DLD1 (cell line): ENCODE measurements at regions not wholly inside any gene's neighbourhood (a gene's known extent, or its start where the extent isn't known, plus 50 kb on each side); places are given as distances from the start of the nearest gene placed in this dataset.
"Not testable (repeated sequence)": the region's sequence is repeated elsewhere in the genome, so short reads cannot be mapped to it uniquely, and the experiment has no call there.

ENCODE experiments used
- in situ Hi-C: cut with HindIII; loops from 2 replicates; pipeline ENCODE4 v1.10.0; 2017; ENCODE audit warnings: low sequenced_read_pairs

- in situ Hi-C loops = no loop called here
Observed at GRCh38 chr4:128690011-128690410, 119.5 kb upstream of the JADE1 start.

GRCh38 chr4:128688846-128689437 is 120.6 kb upstream of the JADE1 start:
- in situ Hi-C loops = no loop called here

- in situ Hi-C loops = no loop called here
Observed at GRCh38 chr4:128688033-128688721, 121.3 kb upstream of the JADE1 start.

- in situ Hi-C loops = no loop called here
Observed at GRCh38 chr4:128686810-128687209, 122.7 kb upstream of the JADE1 start.

GRCh38 chr4:128686032-128686465 is 123.5 kb upstream of the JADE1 start:
- in situ Hi-C loops = no loop called here

- in situ Hi-C loops = no loop called here
Observed at GRCh38 chr4:128684016-128684415, 125.5 kb upstream of the JADE1 start.

- in situ Hi-C loops = no loop called here
Observed at GRCh38 chr4:128682942-128683666, 126.4 kb upstream of the JADE1 start.

- in situ Hi-C loops = no loop called here
Observed at GRCh38 chr4:128676095-128676494, 133.4 kb upstream of the JADE1 start.

- in situ Hi-C loops = no loop called here
Observed at GRCh38 chr4:128675083-128675482, 134.4 kb upstream of the JADE1 start.

GRCh38 chr4:128673159-128673558 is 136.3 kb upstream of the JADE1 start:
- in situ Hi-C loops = not testable (repeated sequence)

- in situ Hi-C loops = not testable (repeated sequence)
Observed at GRCh38 chr4:128672596-128672995, 136.9 kb upstream of the JADE1 start.

- in situ Hi-C loops = no loop called here
Observed at GRCh38 chr4:128670513-128670912, 139.0 kb upstream of the JADE1 start.

- in situ Hi-C loops = no loop called here
Observed at GRCh38 chr4:128668566-128668965, 140.9 kb upstream of the JADE1 start.

- in situ Hi-C loops = no loop called here
Observed at GRCh38 chr4:128665514-128665913, 144.0 kb upstream of the JADE1 start.

- in situ Hi-C loops = no loop called here
Observed at GRCh38 chr4:128663325-128663724, 146.2 kb upstream of the JADE1 start.

GRCh38 chr4:128661479-128661878 is 148.0 kb upstream of the JADE1 start:
- in situ Hi-C loops = no loop called here

GRCh38 chr4:128660361-128661215 is 148.9 kb upstream of the JADE1 start:
- in situ Hi-C loops = no loop called here

- in situ Hi-C loops = no loop called here
Observed at GRCh38 chr4:128658214-128658631, 151.3 kb upstream of the JADE1 start.

- in situ Hi-C loops = no loop called here
Observed at GRCh38 chr4:128657638-128658037, 151.9 kb upstream of the JADE1 start.

- in situ Hi-C loops = no loop called here
Observed at GRCh38 chr4:128654465-128654864, 155.0 kb upstream of the JADE1 start.
